A204.1 (cell line): ENCODE measurements at regions not wholly inside any gene's neighbourhood (a gene's known extent, or its start where the extent isn't known, plus 50 kb on each side); places are given as distances from the start of the nearest gene placed in this dataset.
A peak's percentile ranks its signal among the peaks of the same experiment; 100 is the strongest.

Source experiments
- FAIRE-seq: peaks from 2 replicates; lab custom pipeline; 2012; peaks lifted over from hg19 to GRCh38; lab: Jason Lieb, UNC

DNA sequence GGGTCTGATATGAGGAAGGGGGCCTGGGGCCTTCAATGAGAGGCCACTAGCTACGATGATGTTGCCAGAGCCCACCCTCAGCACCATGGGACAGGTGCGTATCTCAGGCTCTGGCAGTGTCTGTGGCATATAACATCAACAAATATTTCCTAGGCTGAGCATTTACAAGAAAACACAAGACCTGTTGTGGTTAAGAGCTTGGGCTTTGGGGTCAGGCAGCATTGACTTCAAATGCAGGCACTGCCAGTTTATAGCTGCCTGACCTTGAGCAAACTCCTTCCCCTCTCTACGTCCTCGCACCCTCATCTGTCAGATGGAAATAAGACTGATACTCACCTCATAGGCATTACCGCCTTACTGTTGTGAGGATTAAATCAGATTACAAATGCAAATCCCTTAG, 156.0 kb downstream of the KATNAL1 start:
- no peak for FAIRE-seq

DNA sequence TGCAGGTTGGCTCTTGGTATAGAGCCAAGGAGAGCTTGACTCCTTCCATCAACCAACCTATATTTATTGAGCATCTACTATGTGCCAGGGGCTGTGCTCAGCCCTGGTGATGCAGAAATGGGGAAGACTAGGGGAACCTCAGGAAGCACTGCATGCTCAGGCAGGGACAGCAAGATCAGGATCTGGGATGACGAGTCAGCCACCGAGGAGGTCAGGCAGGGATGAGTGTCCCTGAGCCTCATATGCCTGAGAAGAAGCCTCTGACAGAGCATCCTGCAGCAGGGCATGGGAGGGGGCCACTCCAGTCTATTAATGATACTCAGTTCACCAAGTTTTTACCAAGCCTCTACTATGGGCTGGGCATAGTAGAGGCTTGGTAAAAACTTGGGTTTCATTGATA, 158.1 kb downstream of the KATNAL1 start:
- no peak for FAIRE-seq

DNA sequence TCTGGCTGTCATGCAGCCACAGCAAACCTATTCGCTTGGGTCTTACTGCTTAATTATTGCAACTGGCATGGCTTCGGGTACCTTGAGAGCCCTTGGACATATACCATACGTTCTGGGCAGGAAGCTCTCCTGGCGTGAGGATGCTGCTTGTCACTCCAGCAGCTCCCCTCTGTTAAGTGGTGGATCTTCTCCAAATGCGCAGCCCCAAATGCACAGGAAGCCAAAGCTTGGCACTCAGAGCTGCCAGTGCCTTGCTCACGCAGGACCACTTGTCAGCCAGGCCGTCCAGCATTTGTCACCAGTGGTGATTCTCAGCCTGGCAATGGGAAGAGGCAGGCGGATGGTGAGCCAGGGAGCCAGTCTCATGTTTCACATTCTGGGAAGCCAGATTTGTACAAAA, 158.6 kb downstream of the KATNAL1 start:
- no peak for FAIRE-seq

DNA sequence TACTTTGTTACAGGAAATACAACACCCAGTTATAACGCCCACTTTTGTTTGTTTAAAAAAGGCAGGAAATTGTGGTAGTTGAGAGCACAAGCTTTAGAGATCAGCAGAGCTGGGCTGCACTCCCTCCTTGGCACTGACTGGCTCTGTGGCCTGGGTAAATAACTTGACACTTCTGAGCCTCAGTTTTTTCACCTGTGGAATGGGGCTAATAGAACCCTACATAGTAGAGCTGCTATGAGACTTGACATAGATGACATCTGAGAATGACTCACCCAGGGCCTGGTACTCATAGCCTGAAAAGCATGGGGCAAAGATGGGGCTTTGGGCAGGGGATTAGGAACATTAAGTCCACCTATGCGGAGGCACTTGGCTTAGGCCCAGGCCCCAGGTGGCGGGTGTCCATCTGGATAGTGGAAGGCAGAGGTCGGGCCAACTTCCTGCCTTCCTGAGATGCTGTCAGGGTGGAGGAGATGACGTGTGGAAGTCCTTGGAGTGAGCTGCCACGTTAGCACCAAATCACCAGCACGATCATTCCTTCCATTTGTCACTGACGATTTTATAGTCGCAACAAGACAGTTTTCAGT, 159.1 kb downstream of the KATNAL1 start:
- FAIRE-seq, result no peak

DNA sequence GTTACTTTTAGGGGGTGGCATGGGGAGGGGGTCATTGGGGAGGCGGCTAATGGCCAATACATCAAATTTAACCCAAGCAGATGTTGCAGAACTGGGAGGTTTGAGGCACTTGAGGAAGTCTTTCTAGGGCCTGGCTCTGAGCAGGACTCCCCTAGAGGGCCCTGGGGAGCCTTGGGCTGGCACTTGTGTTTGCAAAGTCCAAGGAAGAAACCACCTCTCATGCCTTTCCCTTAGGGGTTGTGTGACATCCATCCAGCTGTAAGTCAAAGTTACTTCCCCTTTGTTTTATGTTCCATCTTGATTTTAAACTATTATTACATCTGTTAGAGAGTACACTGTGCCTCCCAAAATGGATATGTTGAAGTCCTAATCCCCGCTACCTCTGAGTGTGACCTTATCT, 159.9 kb downstream of the KATNAL1 start:
- FAIRE-seq, result no peak

DNA sequence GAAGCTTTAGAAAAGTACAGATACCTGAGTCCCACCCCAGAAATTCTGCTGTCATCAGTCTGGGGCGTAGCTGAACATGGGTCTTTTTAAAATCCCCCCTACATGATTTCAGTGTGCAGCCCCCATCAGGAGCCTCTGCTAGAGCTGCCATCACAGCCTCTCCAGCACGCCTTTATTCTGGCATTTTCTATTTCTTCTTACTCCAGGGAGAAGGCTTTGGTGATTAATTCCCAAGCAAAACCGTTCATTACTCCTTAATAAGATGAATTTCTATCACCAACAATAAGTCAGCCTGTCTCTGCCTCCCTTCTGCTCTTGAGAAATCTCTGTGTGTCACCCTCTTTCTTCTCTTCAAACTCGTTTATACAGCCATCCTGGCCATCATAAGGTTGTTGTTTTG, 160.3 kb downstream of the KATNAL1 start:
- FAIRE-seq, result no peak

DNA sequence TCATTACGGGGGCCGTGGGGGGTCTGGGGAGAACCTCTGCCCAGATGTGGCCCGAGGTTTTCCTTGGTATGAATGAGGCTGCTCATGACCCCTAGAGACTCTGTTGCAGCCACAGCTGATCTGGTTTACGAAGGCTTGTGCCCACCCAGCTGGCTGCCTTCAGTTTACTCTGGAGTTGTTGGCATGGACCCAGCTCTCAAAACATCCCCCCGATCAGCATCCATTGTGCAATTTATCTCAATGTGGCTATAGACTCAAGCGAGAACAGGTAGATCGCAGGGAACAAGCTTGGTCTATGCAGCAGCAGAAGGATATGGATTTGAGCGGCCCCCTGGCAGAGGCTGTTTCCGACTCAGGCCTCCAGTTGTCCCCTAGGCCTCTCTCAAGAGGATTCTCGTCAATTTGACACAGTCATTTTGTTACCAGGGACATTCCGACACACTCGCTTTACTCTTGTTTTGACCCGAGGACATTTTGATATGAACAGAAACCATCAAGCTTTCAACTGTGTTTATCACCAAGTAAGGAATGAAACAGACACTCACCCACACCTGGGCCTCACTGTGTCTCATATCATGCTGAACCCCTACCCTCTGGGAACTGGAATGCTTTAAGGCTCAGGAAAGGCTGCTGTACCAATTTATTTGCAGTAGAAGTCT, 161.5 kb downstream of the KATNAL1 start:
- no peak for FAIRE-seq

DNA sequence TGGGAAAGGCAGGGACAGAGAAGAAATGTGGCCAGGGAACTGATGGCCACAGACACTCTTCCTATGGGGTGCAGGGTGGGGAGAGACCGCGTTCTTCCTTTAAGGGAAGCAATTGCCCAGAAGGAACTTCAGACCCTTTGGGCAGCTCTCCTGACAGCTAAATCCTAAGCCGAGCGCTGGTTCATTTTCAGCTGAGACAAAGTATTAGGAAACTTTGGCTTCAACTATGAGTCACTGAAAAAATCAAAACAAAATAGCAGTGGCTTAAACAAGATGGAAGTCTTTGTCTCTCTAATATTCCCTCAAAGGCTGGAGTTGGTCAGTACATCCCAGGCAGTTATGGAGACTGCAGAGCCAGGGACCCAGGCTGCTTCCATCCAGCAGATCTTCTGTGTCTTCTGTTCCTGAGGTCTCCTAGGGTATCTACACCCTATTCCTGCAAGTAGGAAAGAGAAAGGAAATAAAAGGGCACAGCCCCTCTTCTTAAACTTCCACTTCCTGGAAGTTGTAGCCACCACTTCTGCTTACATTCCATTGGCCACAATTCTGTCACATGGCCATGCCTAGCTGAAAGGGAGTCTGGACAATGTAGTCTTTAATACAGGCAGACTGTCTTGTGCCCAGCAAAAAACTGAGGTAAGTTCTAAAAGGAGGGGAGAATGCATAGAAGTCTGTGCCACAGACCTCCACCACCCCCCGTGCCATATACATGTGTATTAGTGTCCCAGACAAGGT, 163.5 kb downstream of the KATNAL1 start:
- no peak for FAIRE-seq

DNA sequence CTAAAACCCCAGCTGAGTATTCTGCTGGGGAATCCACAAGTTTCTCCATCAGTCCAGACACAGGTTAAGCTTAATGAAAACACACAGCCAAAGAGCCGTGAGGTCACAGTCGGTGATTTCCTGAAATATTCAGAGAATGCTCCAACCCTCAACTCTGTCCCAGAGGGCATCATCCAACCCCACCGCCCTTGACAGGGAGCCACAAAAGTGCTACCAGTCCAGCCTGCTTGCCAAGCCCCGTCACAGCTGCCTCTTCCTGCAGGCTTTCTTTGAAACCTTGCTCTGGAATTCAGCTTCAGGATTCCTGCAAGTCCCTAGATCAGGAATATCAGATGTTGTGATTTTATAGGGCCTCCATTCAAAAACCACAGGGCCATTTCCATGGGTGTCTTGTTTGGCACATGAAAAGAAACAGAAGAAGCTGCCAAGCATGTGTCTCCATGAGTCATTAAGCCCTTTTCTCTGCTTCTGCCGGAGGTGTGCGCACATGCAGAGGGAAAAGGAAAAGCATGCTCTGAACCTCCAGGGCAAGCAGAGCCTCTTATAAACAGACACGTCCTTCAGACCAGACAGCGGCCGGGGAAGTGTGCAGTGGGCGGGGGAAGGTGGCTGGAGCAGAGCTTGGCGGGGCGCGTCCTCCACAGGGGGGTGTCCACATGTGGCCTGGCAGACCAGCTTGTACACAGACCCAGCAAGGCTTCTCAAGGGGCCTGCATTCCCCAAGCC, 164.7 kb downstream of the KATNAL1 start:
- FAIRE-seq, result no peak

DNA sequence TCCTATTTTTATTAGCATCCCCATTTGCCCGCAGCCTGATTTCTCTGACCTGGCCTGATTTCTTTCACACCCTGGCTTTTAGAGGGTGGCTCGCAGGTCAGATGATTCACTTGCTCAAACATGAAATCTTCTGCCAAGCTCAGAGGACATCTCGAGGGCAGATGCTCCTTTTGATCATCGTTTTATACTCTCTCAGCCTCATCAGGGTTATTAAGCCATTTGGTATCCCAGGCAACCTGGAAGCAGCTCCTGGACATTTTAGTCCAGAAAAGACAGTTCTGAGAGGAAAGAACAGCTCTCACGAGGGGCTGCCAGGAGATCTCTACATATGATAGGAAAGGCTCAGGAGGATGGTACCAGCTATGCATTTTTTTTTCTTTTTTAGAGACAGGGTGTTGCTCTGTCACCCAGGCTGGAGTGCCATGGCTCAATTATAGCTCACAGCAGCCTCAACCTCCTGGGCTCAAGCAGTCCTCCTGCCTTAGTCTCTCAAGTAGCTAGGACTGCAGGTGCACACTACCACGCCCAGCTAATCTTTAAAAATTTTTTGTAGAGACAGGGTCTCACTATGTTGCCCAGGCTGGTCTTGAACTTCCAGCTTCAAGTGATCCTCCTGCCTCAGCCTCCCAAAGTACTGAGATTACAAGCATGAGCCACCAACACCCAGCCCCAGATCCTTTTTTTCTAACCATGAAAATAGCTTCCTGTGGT, 165.4 kb downstream of the KATNAL1 start:
- no peak for FAIRE-seq

DNA sequence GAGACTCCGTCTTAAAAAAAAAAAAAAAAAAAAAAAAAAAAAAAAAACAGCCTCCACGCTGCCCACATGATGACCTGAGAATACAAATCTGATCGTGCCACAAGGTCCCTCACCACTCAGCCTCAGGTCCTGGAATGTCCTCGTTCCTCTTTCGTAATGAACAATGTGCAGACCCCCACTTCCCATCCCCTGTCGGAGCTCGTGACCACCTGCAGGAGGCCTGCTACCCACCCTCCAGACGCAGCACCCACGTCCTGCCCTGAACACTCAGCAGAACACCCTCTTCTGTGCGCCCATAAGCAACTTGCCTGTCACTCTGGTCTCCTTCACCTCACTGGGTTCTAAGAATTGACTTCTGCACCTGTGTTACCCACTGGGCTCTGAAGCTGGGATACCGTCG, 166.4 kb downstream of the KATNAL1 start:
- no peak for FAIRE-seq

DNA sequence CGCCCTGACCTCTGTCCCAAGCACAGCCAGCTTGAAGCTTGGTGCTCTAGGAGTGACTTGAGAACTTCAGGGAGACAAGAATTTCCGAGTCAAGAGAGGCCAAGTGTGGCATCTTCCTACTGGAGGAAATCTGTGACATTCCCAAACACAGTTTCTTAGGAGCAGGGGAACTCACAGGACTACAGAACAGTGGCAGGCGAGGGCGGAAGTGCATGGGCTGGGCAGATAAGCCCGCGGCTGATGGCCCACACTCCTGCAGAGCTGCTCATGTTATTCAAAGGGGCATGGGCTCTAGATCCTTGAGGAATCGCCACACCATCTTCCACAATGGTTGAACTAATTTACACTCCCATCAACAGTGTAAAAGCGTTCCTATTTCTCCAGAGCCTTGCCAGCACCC, 168.8 kb downstream of the KATNAL1 start:
- no peak for FAIRE-seq

DNA sequence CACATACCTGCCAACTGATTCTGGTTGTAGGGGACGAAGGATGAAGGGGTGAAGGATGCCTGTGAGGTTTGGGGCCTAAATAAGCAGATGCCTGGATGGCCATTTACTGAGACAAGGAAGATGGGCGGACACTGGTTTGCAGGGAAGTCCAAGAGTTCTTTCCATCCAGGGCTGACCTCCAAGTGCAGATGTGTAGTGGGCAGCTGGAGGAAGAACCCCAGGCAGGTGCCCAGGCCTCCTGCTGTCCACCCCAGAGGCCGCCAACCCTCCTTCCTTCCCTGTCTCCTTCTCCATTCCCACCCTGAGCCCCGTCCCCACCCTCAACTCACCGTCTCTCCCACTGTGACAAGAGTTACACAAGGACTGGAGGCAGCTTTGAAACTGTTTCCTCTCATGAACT, 171.5 kb downstream of the KATNAL1 start:
- no peak for FAIRE-seq

DNA sequence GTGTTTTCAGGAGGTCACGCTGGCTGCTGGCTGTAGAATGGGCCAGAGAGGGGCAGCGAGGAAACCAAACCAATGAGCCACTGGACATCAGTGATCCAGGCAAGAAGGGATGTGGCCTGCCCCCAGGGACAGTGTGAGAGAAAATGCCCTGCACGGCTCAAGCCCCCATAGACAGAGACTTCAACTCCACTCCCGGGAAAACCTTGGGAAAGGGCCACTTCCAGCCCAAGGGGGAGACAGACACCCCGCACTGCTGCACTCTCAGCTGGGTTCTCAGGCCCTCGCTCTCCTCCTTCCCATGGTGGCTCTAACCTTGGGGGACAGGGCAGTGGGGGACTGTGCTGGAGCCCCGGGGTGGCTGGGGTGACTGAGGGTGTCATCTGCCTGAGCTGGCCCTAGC, 172.0 kb downstream of the KATNAL1 start:
- no peak for FAIRE-seq

DNA sequence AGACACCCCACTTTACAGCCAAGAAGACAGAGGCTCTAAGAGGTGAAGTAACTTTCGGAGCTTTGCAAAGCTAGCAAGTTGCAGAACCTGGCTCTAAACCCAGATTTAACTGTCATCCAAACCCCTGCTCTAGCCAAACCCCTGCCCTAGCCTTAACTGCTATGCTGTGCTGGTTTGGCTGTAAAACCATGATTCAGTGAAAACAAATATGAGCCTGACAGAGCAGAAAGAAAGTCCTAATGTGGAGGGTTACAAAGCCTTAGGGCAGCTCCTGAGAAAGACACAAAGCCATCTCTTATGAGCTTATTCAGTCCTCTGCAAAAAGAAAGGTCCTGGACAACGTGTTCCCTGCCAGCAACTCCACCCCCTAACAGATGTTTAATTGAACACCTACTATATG, 172.8 kb downstream of the KATNAL1 start:
- no peak for FAIRE-seq

DNA sequence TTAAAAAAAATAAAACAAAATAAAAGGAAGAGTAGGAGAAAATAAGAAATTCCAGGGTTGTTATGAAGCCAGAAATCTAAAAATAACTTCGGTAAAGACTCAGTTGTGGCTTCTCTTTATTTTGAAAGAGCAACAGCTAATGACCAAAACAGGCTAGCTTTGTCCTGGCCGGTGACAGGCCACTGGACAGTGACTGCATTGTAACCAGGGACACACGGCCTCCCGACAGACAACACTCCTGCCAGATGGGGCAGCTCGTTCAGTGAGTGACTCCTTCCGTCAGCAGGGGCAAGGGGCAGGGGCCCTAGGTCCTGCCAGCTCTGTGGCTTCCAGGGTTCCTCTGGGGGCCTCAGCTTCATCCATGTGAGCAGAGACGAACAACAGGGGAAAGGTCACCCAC, 173.4 kb downstream of the KATNAL1 start:
- no peak for FAIRE-seq

DNA sequence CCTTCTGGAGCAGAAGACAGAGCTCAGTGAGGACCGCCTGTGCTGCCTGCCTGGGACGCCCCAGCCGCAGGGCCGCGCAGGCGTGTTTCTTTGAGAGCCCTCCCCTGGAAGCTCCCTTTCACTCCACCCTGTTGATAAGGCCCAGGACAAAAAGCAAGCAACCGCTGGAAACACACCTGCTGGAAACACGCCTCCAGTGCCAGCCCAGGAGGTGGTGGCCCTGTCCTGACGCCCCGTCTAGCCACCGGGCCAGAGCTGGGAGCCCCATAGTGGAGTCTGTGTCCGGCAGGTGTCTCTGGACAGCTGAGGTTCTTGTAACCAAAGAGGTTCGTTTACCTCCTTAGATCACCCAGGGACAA, 173.8 kb downstream of the KATNAL1 start:
- no peak for FAIRE-seq

DNA sequence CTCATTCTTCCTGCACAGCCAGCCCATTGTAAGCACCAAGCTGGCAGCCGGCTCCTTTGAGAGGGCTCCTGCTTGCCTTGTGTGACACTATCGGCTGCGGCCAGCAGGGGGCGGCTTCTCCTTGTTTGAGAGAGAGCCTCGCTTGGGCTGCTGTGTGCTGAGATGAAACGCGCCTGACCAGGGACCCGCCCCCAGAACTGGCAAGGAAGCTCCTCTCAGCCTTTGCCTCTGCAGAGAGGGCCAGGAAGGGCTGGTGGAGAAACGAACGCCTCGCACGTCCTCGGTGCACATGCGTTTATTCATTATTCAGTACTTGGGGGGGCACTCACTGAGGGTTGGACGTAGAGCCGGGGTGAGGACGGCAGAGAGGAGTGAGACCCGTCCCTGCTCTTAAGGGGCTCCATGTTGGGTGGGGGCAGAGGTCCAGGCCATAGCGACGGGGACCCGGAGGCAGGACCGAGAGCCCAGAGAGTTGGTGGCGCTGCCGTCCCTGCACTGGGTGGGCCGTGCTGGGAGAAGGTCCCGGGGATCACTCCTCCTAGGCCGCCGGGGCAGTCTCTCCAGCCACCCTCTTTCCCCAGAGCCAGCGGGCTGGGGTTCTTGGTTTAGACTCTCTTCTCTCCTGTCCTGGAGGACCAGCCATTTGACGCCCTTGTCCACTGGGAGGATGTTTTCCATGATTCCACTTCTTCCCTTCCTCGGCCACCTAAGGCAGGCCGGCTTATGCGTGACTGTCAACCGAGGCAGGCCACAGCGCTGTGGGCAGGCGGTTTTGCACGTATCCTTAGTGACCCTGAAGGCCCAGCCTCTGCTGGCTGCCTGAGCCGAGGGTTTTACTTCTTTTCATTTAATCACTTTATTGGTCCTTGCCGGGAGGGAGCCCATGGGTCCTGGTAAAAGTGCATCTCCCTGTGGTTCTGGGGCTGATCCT, 174.5 kb downstream of the KATNAL1 start:
- FAIRE-seq, result peak; percentile 75

DNA sequence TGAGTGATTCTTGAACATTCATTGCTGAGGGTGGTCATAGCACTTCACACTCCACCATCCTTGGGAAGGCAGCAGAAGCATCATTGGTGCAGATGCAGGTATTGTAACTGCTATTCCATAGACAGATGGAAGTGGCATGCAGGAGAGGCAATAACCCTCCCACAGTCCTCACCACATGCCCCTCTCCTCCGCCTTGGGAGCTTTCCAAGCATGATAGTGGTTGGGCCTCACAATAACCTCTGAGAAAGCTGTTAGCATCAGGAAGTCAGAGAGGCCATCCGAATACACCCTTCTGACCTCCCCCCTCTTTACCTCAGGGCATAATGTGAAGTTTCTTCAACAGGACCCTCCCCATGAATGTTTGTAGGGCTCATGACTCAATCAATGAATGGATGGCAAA, 177.9 kb downstream of the KATNAL1 start:
- no peak for FAIRE-seq

DNA sequence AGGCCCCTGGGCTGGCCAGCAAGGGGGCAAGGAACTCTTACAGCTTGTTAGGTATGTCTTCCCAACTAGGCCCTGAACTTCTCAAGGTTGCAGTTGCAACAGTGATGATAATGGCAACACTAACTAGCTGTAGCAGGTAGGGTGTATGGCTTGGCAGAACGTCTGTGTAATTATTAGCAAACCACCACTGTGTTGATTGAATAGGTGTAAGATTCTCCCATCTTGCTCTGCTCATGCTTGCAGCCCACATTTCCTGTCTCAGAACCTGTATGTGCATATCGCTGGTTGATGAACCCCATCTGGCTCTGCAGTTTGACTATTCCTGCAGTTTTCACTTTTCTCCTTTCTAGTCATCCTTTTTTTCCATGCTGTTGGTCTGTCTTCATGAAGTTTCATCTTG, 178.8 kb downstream of the KATNAL1 start:
- no peak for FAIRE-seq

DNA sequence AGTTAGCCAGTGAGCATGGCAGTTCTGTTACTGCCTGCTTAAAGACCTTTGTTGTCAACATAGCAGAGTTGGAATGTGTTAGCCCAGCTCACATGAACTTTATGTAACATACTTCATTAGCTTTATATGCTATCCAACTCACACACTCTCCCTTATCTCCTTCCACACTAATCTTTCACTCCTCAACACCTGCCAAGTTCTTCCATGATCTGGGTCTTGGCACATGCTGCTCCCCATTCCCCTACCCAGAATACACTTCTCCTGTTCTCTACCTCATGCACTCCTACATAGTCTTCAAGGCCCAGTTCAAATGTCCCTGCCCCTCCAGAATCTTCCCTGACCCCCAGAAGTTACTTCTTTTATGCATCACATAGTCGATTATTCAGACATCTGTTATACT, 179.3 kb downstream of the KATNAL1 start:
- no peak for FAIRE-seq
